H9 (cell line): ENCODE measurements at regions not wholly inside any gene's neighbourhood (a gene's known extent, or its start where the extent isn't known, plus 50 kb on each side); places are given as distances from the start of the nearest gene placed in this dataset.

Experiments
- DNase-seq: peaks from one replicate; pipeline ENCODE4 v3.0.0-alpha.2; 2017
- H2AFZ ChIP-seq: one replicate; pipeline ENCODE4 v1.6.1; 2013; ENCODE audit warnings: mild to moderate bottlenecking, low read length, control low read depth, moderate library complexity
- H2AK5ac ChIP-seq: 2 replicates; pipeline ENCODE4 v1.6.1; 2013; ENCODE audit warnings: low read length, control low read depth, mixed read lengths; ENCODE audit not compliant: insufficient read length
- H2BK120ac ChIP-seq: one replicate; pipeline ENCODE4 v1.6.1; 2013; ENCODE audit warnings: low read depth, mild to moderate bottlenecking, low read length, control low read depth, inconsistent platforms; ENCODE audit not compliant: poor library complexity, severe bottlenecking
- H2BK12ac ChIP-seq: 2 replicates; pipeline ENCODE4 v1.6.1; 2013; ENCODE audit warnings: low read length, control low read depth, mixed read lengths, low read depth; ENCODE audit not compliant: insufficient read length
- H2BK15ac ChIP-seq: 2 replicates; pipeline ENCODE4 v1.6.1; 2013; ENCODE audit warnings: low read depth, low read length, control low read depth
- H2BK20ac ChIP-seq: one replicate; pipeline ENCODE4 v1.6.1; 2013; ENCODE audit warnings: low read depth, mild to moderate bottlenecking, low read length, control low read depth, inconsistent platforms; ENCODE audit not compliant: poor library complexity, severe bottlenecking
- H2BK5ac ChIP-seq: 2 replicates; pipeline ENCODE4 v1.6.1; 2013; ENCODE audit warnings: low read length, control low read depth, mixed read lengths; ENCODE audit not compliant: insufficient read length
- H3K14ac ChIP-seq: 2 replicates; pipeline ENCODE4 v1.6.1; 2013; ENCODE audit warnings: low read length, control low read depth; ENCODE audit not compliant: insufficient read depth
- H3K18ac ChIP-seq: 2 replicates; pipeline ENCODE4 v1.6.1; 2013; ENCODE audit warnings: low read depth, mild to moderate bottlenecking, mixed read lengths, low read length, control low read depth; ENCODE audit not compliant: insufficient read length
- H3K23ac ChIP-seq: 2 replicates; pipeline ENCODE4 v1.6.1; 2013; ENCODE audit warnings: low read length, control low read depth, mixed read lengths, low read depth; ENCODE audit not compliant: insufficient read length
- H3K23me2 ChIP-seq: 2 replicates; pipeline ENCODE4 v1.6.1; 2013; ENCODE audit warnings: low read depth, mild to moderate bottlenecking, mixed read lengths, low read length, control low read depth; ENCODE audit not compliant: insufficient read length, poor library complexity, severe bottlenecking
- H3K27ac ChIP-seq: 2 replicates; pipeline ENCODE4 v1.5.1; 2013; ENCODE audit warnings: low read length, control low read depth, mixed read lengths, low read depth; ENCODE audit not compliant: insufficient read length
- H3K27me3 ChIP-seq: 2 replicates; pipeline ENCODE4 v1.6.1; 2013; ENCODE audit warnings: low read length, control low read depth, inconsistent platforms; ENCODE audit not compliant: insufficient read depth
- H3K4ac ChIP-seq: 2 replicates; pipeline ENCODE4 v1.6.1; 2013; ENCODE audit warnings: low read depth, mild to moderate bottlenecking, control low read depth, inconsistent platforms, low read length, moderate library complexity
- H3K4me1 ChIP-seq: 2 replicates; pipeline ENCODE4 v1.6.1; 2013; ENCODE audit warnings: low read length, control low read depth, inconsistent platforms; ENCODE audit not compliant: insufficient read depth
- H3K4me2 ChIP-seq: 2 replicates; pipeline ENCODE4 v1.6.1; 2013; ENCODE audit warnings: low read length, control low read depth, mixed read lengths; ENCODE audit not compliant: insufficient read length, insufficient read depth
- H3K56ac ChIP-seq: 2 replicates; pipeline ENCODE4 v1.6.1; 2013; ENCODE audit warnings: low read depth, mild to moderate bottlenecking, mixed read lengths, low read length, control low read depth; ENCODE audit not compliant: insufficient read length
- H3K79me1 ChIP-seq: 2 replicates; pipeline ENCODE4 v1.6.1; 2013; ENCODE audit warnings: low read depth, mild to moderate bottlenecking, moderate library complexity, low read length, control low read depth, inconsistent platforms; ENCODE audit not compliant: insufficient read depth, poor library complexity, severe bottlenecking
- H3K79me2 ChIP-seq: 2 replicates; pipeline ENCODE4 v1.6.1; 2013; ENCODE audit warnings: low read length, control low read depth, inconsistent platforms; ENCODE audit not compliant: insufficient read depth
- H3K9ac ChIP-seq: 2 replicates; pipeline ENCODE4 v1.6.1; 2013; ENCODE audit warnings: low read length, control low read depth, mixed read lengths; ENCODE audit not compliant: insufficient read length; ENCODE audit errors: extremely low read depth
- H3K9me3 ChIP-seq: one replicate; pipeline ENCODE4 v1.6.1; 2013; ENCODE audit warnings: low read depth, low read length, inconsistent platforms; ENCODE audit not compliant: control insufficient read depth
- H3T11ph ChIP-seq: one replicate; pipeline ENCODE4 v1.6.1; 2013; ENCODE audit warnings: mild to moderate bottlenecking, low read length, control low read depth, inconsistent platforms
- H4K20me1 ChIP-seq: one replicate; pipeline ENCODE4 v1.6.1; 2013; ENCODE audit not compliant: control insufficient read depth, insufficient read length, insufficient read depth
- H4K5ac ChIP-seq: 2 replicates; pipeline ENCODE4 v1.6.1; 2013; ENCODE audit warnings: low read depth, mild to moderate bottlenecking, mixed read lengths, low read length, control low read depth; ENCODE audit not compliant: insufficient read length
- H4K8ac ChIP-seq: replicated peaks from 2 replicates; pipeline ENCODE4 v1.6.1; 2013; ENCODE audit warnings: low read length, control low read depth, mixed read lengths, low read depth; ENCODE audit not compliant: insufficient read length
- H4K91ac ChIP-seq: 2 replicates; pipeline ENCODE4 v1.6.1; 2013; ENCODE audit warnings: low read depth, mild to moderate bottlenecking, moderate library complexity, mixed read lengths, low read length, control low read depth; ENCODE audit not compliant: insufficient read length
- H3K27ac Mint-ChIP-seq, 3 experiments: 2 replicates in 2 of 3; 3 replicates in 1 of 3; pipeline ENCODE4 v1.8.0; 2020 to 2021; ENCODE audit warnings: mixed read lengths in 3 of 3, mild to moderate bottlenecking in 1 of 3, moderate library complexity in 1 of 3
- H3K27me3 Mint-ChIP-seq: 2 replicates; pipeline ENCODE4 v1.8.0; 2021; ENCODE audit warnings: low read depth, mild to moderate bottlenecking, moderate library complexity, mixed read lengths
- H3K36me3 Mint-ChIP-seq, 3 experiments: 2 replicates in 2 of 3; 3 replicates in 1 of 3; pipeline ENCODE4 v1.8.0; 2020 to 2021; ENCODE audit warnings: low read depth in 3 of 3, mixed read lengths in 3 of 3; ENCODE audit not compliant: insufficient read depth in 1 of 3
- H3K4me1 Mint-ChIP-seq, 2 experiments: 2 replicates each; pipeline ENCODE4 v1.8.0; 2020; ENCODE audit warnings: mixed read lengths in 2 of 2
- H3K4me3 Mint-ChIP-seq, 2 experiments: 2 replicates in 1 of 2; 3 replicates in 1 of 2; pipeline ENCODE4 v1.8.0; 2020 to 2021; ENCODE audit warnings: mild to moderate bottlenecking in 2 of 2, mixed read lengths in 2 of 2, moderate library complexity in 1 of 2
- H3K9me3 Mint-ChIP-seq, 2 experiments: 2 replicates in 1 of 2; 3 replicates in 1 of 2; pipeline ENCODE4 v1.8.0; 2020; ENCODE audit warnings: mild to moderate bottlenecking in 2 of 2, mixed read lengths in 2 of 2, moderate library complexity in 1 of 2
- CTCF ChIP-seq: fragments of 200-600 bp; sonication (generic); conservative IDR thresholded peaks from 3 replicates; pipeline ENCODE4 v1.8.0; 2021; ENCODE audit warnings: antibody characterized with exemption, mild to moderate bottlenecking
- WGBS: extraction: QIAGEN DNeasy Blood & Tissue Kit; methylation state at CpG from one replicate; pipeline ENCODE4 v1.1.7; 2013; ENCODE audit warnings: missing lambda C conversion rate, low lambda C conversion rate, mixed read lengths; ENCODE audit not compliant: insufficient read length; ENCODE audit errors: extremely low coverage; 5-methylcytosine and 5-hydroxymethylcytosine counted together

GRCh38 chr15:69824075-69824876 is 273.4 kb downstream of the TLE3 start:
- H3K36me3 Mint-ChIP-seq: no peaks in the 10 kb centered on the region; a peak in 2 of 7 replicates
- Histone ChIP-seq H3K27ac (no peak overlapping the region), H2AK5ac (no peak overlapping the region), H4K8ac (no peak overlapping the region), H3K4me2 (no peak overlapping the region), H3K79me1 (no peaks in the 10 kb centered on the region), H4K20me1 (no peaks in the 10 kb centered on the region), H3K23ac (no peak overlapping the region), H4K5ac (no peak overlapping the region), H3K14ac (no peak overlapping the region), H3K9ac (no peak overlapping the region), H3K9me3 (no peaks in the 10 kb centered on the region), H2BK120ac (no peak overlapping the region), H2BK15ac (no peak overlapping the region), H2BK12ac (no peak overlapping the region), H4K91ac (no peak overlapping the region), H2BK5ac (no peak overlapping the region), H2BK20ac (no peak overlapping the region), H3K18ac (no peak overlapping the region), H3K4ac (no peak overlapping the region), H3K4me1 (peaks cover 6% of the 10 kb centered on the region; the same call in 1 of the 2 replicates), H3K23me2 (no peaks in the 10 kb centered on the region), H3K56ac (no peak overlapping the region), H2AFZ (no peak overlapping the region), H3T11ph (no peak overlapping the region), H3K27me3 (no peaks in the 10 kb centered on the region), H3K79me2 (no peaks in the 10 kb centered on the region)
- TF ChIP-seq CTCF: no peak
- peaks cover 34 to 35% of the 10 kb centered on the region in 2 experiments for H3K4me1 Mint-ChIP-seq
- WGBS: no CpG with 5 or more reads among the region's 9 CpGs
- H3K4me3 Mint-ChIP-seq: no peak overlapping the region
- peaks cover 30% of the 10 kb centered on the region for H3K27me3 Mint-ChIP-seq
- no peak overlapping the region for H3K27ac Mint-ChIP-seq
- no peaks in the 10 kb centered on the region; a peak in 3 of 5 replicates for H3K9me3 Mint-ChIP-seq
- no peak for DNase-seq
